AG08396 (cell line): ENCODE measurements at regions not wholly inside any gene's neighbourhood (a gene's known extent, or its start where the extent isn't known, plus 50 kb on each side); places are given as distances from the start of the nearest gene placed in this dataset.
"Not testable (repeated sequence)": the region's sequence is repeated elsewhere in the genome, so short reads cannot be mapped to it uniquely, and the experiment has no call there.

Experiments
- DNase-seq: peaks from one replicate; pipeline ENCODE4 v3.0.0; 2012; ENCODE audit warnings: low spot score, mixed read lengths

DNA sequence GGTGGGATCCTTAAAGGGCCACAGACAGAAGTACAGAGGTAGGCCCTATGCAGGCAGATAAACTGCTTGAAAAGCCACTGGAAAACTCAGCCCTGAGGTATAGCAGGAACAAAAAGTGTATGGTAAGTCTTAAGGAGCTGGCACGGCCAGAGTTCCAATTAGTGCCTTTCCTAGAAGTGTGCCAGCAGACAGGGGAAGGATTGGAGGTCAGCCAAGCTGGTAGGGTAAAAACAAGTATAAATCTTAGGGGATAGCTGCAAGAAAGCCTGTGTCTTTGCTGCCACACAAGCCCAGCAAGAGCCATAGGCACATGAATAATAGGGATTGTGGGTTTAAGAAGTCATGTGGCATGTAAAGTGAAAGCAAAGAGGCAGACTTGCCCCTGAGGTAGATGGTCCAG, 582.5 kb downstream of the PLOD2 start:
- no peak for DNase-seq

DNA sequence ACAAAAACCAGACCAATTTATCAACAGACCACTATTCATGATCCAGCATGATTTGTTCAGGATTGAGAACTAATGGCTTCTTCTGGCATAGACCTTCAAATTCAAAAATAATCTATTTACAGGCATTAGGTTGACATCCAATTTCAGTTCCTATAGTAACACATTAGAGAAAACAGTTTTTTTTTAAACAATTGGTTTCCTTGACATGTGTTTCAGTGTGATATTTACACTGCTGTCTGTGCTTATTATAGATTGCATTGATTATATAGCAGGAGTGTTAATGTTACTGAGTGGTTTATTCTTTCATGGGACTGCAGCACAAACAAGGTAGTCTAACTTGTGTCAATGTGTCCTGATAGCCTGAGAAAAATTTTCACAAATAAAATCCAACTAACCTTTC, 579.3 kb downstream of the PLOD2 start:
- no peak for DNase-seq

DNA sequence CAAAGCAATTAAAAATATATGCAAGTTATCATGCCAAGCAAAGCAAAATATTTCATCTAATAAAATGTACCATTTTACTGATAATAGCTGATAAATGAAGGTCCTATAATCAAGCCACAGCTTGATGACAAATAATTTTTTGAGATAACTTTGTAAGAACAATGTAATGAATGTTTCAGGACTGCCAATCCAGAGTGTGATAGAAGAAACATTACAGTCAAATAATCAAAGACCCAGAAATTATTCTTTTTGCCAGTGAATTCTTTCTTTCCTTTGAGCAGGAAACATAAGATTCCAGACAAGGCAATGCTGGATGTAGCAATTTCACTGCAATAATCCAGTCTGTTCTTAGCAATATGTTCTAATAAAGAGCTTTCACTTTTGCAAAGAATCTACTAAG, 556.1 kb downstream of the PLOD2 start:
- DNase-seq = no peak

DNA sequence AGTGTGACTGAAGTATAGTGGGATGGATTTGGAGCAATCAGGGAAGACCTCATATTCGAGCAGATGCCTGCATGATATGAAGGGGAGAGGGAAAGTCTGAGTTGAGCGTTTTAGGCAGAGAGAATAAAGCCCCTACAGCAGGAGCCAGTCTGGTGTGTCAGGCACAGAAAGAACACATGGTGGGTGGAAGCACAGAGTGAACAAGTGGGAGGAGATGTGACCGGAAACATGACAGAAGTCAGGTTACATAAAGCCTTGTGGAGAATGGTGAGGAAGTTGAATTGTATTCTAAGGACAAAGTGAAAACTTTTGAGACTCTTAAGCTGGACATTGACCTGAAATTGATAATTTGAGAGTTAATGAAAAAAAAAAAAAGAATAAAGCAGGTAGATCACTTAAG, 541.0 kb downstream of the PLOD2 start:
- no peak for DNase-seq

DNA sequence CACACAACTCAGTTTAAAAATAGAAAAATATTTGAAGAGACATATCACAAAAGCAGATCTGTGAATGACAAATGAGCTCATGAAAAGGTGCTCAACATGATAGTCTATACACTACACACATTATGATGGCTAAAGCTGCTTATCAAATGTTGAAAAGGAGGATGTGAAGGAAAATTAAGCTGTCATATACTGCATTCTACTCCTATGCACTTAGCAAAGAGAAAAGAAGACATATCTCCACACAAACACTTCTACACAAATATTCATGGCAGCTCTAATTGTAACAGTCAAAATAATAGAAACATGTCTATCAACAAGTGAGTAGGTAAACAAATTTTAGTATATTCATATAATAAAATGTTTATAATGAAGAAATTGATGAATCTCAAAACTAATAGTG, 540.5 kb downstream of the PLOD2 start:
- no peak for DNase-seq

DNA sequence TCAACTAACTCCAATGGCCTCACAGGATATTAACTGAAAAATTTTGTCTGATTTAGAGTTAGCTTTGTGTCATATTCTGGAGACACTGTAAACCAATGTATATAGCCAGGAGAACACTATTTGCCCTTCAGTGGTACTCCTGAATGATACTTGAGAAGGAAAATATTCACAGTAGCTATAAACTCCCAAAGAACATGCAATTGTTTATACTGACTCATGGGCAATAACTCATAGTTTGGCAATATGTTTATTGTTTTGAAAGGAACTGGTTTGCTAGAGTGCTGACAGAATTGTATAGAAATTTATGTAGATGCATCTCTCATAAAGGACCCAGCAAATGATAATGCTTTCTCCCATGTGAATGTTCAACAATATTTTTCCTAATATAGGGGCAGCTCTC, 537.6 kb downstream of the PLOD2 start:
- no peak for DNase-seq

DNA sequence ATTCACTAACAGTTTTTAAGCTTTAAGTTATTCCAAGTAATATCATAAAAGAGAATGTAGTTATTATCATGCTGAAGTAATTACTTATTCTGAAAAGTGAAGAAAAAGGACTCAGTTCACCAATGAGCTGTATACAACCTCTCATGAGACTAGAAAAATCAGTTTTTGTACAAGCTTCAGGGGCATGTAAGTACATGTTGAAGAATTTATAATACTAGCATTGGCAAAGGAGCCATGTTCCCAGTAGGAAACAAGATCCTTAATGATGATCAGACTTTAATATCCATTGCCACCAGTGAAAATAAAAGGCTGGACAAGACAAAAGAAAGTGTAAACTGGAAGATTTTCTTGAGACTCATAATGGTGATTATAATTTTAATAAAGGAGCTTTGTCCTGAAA, 532.8 kb downstream of the PLOD2 start:
- DNase-seq = no peak

DNA sequence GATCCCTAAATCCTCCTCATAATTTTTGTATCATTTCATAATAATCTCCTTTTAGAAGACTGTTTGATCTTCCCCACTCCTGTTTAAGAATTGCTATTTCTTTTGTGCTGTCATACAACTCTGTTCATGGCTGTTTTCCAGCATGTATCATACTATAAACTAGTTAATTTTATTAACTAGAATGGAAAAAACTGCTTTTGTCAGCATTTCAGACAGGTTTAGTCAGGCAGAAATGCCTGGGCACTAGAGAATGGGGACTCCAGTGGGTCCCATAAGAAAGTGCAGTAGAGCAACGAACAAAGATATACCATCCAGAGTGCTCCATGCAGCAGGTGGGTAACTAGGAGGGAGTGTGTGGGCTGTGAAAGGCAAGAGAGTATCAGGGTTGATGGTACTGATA, 523.9 kb downstream of the PLOD2 start:
- DNase-seq = no peak

DNA sequence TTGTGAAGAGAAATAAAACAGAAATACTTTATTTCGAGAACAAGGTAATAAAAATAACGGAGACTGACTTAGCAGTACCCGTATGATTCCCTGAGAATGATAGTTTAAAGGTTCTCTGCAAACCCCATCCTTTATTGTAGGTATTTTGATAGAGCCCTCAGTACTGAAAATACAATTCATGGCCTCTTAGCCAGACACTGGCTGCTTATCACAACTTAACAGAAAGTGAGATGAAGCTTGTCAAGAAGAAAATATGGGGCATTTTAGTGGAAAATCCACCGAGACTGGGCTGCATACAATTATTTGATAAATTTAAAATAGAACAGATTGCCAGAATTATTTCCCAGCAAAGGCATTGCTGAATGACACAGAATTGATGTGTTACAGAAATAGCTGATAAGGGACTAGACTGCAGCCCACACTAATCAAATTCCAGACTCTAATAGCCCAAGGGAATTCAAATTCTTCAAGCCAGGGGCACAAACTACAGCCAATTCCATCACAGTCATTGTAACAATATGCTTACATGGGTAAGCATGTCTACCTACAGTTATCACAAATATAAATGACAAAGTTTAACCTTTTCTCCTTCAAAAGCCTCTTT, 521.9 kb downstream of the PLOD2 start:
- no peak for DNase-seq

DNA sequence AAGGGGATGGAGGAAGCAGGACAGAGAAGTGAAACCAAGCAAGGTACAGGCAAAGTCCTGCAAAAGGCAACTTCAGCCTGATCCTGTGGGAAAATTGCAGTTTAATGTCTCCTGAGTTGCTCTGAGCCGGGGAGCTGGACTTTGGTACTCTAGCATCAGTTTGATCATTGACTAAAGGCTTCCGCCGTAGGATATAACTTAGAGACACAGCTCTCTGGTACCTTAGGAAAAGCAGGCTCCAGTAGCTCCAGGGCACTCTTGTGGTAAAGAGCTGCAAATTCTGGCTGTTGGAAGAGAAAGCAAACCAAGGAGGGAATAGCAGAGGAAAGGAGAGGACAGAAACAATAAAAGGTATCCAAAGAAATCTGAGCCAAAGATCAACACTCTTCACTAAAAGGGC, 521.1 kb downstream of the PLOD2 start:
- no peak for DNase-seq

DNA sequence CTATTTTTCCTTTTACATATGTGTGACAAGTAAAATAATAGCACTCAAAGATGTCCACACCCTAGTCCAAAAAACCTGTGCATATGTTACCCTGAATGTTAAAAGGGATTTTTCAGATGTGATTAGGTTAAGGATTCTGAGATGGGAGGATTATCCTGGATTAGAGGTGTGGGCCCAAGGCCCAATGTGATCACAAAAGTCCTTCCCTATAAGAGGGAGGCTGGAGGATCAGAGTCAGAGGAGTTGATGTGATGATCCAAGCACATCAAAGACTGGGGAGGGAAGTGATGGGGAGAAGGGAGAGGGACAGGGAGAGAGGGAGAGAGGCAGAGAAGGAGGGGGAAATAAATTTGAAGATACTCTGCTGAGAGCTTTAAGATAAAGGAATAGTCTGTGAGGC, 512.6 kb downstream of the PLOD2 start:
- DNase-seq = no peak

DNA sequence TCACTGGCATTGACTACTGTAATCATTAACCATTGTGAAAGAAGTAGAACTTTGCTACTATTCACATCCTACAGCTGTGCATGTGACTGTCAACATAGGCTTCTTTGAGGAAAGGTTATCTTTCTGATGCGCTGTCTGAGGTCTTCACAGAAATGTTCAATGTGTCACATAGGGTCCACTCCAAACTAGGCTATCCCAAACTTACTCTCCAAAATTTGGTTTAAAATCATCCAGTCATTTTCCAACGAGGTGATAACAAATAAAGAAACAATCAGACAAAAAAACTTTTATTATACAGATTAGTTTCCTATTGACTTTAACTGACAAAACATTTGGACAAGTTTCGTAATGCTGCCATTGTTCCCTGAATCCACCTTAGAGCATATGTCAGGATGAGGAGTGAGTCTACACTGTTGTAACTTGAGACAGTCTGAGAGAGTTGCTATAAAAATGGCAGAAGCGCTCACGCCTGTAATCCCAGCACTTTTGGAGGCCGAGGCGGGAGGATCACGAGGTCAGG, 511.6 kb downstream of the PLOD2 start:
- DNase-seq = no peak

DNA sequence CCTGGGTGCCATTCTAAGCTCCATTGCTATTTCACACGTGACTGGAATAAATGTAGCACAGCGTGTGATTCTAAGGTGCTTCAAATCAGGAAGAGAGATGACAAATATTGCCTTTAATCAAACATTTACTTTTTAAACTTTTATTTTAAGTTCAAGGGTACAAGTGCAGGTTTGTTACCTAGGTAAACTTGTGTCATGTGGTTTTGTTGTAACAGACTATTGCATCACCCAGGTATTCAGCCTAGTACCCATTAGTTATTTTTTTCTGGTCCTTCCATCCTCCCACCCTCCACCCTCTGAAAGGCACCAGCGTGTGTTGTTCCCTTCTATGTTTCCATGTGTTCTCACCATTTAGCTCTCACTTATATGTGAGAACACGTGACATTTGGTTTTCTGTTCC, 510.8 kb downstream of the PLOD2 start:
- no peak for DNase-seq

DNA sequence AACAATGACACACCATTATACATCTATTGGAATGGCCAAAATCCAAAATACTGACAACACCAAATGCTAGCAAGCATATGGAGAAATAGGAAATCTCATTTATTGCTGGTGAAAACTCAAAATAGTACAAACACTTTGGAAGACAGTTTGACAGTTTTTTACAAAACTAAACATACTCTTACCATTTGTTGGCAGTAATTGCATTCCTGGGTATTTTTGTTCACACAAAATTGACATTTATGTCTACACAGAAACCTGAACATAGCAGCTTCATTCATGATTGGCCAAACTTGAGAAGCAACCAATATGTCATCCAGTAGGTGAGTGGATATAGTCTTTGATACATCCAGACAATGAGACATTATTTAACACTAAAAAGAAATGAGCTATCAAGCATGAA, 489.9 kb downstream of the PLOD2 start:
- no peak for DNase-seq

DNA sequence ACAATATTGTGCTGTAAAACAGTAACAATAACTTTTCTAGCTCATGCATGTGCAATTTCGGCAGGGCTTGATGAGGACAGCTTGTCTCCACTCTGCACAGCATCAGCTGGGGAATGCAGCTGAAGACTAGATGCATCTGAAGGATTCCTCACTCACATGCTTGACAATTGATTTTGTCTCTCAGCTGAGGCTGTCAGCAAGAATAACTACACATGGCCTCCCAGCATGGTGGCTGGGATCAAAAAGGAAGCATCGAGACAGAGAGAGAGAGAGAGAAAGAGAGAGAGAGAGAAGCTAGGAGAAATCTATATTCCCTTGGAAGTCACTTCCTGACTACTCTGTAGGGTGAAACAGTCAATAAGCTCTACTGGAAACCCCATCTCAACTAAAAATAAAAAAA, 487.1 kb downstream of the PLOD2 start:
- DNase-seq = no peak

DNA sequence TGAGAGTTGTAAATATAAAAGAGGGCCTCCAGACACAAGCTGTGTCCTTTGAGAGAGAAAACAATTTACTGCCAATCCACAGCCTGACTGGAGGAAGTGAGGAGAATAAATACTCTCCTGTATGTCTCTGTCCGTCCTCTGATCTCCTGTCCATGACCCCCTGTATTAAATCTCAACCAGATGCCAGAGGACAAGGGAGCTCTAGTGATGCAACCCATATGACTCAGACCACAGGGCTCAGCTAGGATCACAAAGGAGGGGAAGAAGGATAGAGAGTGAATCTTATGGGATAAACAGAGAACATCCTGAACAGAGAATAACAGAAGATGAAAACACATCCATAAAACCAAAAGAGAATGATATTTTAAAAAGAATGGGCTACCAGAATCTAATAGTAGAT, 482.6 kb downstream of the PLOD2 start:
- DNase-seq = no peak

DNA sequence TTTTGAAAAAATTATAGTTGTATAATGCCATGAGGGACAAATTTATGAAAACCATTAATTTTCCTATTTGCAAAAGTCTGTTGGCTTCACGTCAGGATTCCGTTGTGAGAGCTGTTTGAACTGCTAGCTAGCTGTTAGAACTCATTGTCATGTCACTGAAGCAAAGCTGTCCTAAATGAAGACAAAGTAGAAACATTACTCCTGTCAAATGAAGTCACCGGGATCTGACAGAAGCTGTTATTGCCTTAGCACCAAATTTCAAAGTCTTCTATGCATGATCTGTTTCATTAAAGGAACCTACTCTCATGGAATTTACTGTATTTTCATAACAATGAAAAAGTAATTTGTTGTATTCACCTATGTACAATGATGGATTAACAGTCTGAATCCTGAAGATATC, 479.8 kb downstream of the PLOD2 start:
- no peak for DNase-seq

DNA sequence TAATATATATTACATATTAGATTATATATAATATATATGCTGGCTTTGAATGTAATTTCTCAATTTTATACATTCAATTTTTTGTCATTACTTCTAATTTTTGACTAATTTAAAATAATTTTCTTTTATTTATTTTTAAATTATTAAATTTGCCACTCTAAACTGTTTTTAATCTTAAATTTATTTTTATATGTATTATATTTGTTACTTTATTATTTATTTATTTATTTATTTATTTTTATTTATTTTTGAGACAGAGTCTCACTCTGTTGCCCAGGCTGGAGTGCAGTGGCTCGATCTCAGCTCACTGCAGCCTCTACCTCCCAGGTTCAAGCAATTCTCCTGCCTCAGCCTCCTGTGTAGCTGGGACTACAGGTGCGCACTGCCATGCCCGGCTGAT, 473.0 kb downstream of the PLOD2 start:
- not testable (repeated sequence) for DNase-seq

DNA sequence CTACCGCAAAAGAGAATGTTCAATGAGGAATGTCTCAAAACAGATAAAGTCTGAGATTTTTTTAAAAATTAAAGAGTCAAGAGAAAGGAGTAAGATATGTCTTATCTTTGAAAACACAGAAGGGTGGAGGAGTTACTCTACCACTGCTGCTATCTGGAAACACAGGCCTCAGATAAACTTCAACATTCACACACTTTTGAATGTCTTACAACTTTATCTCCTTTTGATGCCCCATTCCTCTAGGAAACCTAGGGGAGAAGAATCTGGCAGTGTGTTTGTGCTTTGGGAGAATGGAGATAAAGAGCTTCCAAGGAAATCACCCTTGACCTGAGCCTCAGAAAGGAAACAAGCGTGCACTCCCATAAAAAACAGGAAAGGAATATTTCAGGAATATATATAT, 468.2 kb downstream of the PLOD2 start:
- DNase-seq = no peak

DNA sequence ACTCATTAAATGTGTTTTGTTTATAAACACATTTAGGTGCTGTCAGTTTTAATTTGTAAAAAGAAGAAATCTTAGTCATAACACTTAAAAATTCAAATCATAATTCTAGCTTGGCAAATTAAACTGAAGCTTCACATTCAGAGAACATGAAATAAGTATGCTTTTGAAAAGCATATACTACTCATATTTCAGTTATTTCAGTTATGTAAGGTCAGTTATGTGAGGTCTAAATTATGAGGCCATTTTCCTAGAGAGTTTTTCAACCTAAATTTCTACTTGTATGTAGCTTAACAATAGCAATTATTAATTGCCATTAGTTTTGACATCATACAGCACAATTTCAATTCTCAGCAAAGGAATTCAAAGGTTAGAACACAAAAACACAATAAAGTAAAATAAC, 465.0 kb downstream of the PLOD2 start:
- no peak for DNase-seq

DNA sequence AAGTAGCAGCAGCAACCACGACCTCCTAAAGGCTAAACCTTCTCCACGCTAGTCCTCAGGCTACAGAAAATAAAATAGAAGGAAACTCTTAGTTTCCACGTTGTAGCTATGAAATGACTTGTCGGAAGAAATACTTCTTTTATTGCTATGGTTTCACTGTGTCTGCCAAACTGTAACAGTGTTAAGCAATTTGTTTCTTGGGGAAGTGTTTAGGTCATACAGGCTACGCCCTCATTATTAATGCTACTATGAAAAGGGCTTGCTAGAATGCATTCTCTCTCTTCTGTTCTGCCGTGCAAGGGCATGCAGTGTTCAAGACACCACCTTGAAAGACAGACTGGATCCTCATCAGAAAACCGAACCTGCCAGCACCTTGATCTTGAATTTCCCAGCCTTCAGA, 462.7 kb downstream of the PLOD2 start:
- DNase-seq = no peak

DNA sequence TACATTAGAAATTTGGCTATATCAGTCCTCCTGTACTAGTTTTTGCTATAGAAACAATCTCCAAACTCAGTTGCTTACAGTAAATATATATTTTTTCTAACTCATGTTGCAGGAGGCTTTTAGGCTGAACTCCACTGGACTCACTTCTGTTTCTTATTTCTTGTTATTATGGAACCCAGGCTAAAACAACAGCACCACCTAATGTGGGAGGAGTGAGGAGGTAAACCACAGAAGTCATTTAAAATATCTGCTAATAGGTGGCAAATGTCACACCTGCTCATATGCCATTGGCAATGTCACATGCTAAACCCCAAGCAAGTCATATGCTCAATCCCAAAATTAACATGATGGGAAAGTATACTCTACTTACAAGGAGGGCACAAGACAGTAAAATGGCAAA, 462.2 kb downstream of the PLOD2 start:
- DNase-seq = no peak

DNA sequence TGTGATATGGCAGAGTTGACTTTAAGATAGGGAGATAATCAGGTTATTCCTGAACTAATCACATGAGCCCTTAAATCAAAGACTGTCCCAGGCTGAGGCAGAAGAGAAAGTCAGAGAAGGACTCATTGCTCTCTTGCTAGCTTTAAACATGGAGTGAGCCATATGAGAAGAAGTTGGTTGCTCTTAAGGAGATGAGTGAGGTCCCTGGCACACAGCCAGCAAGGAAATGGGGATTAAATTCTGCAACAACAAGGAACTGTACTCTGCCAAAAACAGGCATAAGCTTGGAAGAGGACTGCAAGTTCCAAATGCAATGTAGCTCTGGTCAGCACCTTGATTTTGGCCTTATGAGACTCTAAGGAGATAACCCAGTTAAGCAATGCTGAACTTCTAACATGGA, 457.0 kb downstream of the PLOD2 start:
- DNase-seq = no peak

DNA sequence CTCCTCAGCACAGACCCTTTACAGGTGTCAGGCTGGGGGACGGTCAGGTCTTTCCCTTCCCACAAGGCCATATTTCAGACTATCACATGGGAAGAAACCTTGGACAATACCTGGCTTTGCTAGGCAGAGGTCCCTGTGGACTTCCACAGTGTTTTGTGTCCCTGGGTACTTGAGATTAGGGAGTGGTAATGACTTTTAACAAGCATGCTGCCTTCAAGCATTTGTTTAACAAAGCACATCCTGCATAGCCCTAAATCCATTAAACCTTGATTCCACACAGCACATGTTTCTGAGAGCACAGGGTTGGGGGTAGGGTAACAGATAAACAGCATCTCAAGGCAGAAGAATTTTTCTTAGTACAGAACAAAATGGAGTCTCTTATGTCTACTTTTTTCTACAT, 451.2 kb downstream of the PLOD2 start:
- DNase-seq = not testable (repeated sequence)

DNA sequence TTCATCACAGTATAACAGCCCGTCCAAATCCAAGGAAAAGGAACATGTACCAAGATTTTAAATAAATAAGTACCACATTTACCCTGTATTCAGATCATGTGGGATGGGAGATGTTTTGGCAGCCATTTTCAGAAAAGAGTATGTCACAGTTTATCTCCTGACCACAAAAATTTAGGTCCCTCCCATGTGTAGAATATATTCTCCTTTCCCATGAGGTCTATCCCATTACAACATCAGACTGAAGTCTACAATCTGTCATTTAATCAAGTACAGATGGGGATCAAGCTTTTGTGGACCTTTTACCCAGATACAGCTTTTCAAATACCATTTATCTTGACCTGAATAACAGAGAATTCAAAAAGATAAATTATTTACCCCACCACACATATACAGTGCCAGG, 444.5 kb downstream of the PLOD2 start:
- no peak for DNase-seq
